BJ (cell line): ENCODE measurements at regions not wholly inside any gene's neighbourhood (a gene's known extent, or its start where the extent isn't known, plus 50 kb on each side); places are given as distances from the start of the nearest gene placed in this dataset.

Source experiments
- CTCF ChIA-PET: fragments of 350-600 bp; formaldehyde crosslinking; extraction: SDS; loops from one replicate; lab custom pipeline; 2021; ENCODE audit warnings: antibody characterized with exemption, inconsistent platforms; lab: Yijun Ruan, JAX
- POLR2A ChIA-PET: fragments of 300-600 bp; sonication (Branson Sonifier 250); formaldehyde crosslinking; extraction: SDS; loops from one replicate; lab custom pipeline; 2021; ENCODE audit warnings: antibody characterized with exemption; lab: Charles Lee
- DNase-seq: peaks from one replicate; pipeline ENCODE4 v3.0.0-alpha.2; 2011; ENCODE audit warnings: low read depth
- H3K27me3 ChIP-seq: 2 replicates; pipeline ENCODE4 v1.6.0; 2011; ENCODE audit warnings: low read length; ENCODE audit not compliant: control insufficient read depth, insufficient read depth
- H3K36me3 ChIP-seq: 2 replicates; pipeline ENCODE4 v1.5.1; 2011; ENCODE audit warnings: low read length; ENCODE audit not compliant: control insufficient read depth, insufficient read depth
- H3K4me3 ChIP-seq: 2 replicates; pipeline ENCODE4 v1.5.1; 2011; ENCODE audit warnings: low read depth, mild to moderate bottlenecking, control low read depth, low read length
- CTCF ChIP-seq: IDR thresholded peaks from 2 replicates; pipeline ENCODE4 v1.5.1; 2011; ENCODE audit warnings: low read depth, mild to moderate bottlenecking, control low read depth, inconsistent platforms, low read length, moderate library complexity; ENCODE audit not compliant: insufficient read depth

DNA sequence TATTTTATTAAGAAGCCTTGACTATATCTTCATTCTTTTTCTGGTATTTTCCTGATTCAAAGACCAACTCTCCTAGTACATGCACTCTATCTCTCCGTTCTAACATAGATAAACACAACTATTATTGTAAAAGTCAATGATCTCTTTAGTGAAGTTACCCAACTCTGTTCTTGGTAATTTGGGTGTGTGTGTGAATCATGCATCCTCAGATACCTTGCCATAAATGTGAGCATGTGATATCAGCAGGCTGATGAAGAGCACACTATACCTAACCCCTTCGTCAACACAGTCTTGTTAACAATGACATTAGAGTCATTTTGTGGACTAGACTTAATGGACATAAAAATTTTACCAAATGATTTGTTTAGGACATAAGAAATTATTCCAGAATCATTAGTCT, 1122.1 kb downstream of the XPNPEP1 start:
- POLR2A ChIA-PET: no interaction called here
- CTCF ChIA-PET: no interaction called here
- Histone ChIP-seq H3K36me3 (no peaks in the 10 kb centered on the region), H3K4me3 (no peak overlapping the region), H3K27me3 (no peaks in the 10 kb centered on the region)
- no peak for DNase-seq
- no peak for TF ChIP-seq CTCF

DNA sequence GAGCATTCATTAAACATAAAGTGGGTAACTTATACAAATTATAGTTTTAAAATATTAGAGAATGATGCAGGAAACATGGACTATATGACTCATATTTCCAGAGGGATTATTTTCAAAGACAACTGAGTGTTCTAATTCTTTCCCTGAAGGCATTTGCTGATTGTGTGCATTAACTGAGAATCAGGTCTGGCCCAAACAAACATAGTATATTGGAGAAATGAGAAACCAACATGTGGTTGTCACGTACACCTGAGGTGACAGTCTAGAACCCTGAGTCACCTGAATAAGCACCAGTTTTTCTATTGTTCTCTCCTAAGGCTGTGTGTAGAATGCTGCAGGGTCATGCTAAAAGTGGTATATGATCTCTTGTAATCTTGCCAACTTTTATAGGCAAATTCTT, 1125.7 kb downstream of the XPNPEP1 start:
- ChIA-PET POLR2A (no interaction called here), CTCF (no interaction called here)
- TF ChIP-seq CTCF: no peak
- no peak for DNase-seq
- Histone ChIP-seq H3K27me3 (no peaks in the 10 kb centered on the region), H3K4me3 (no peak overlapping the region), H3K36me3 (no peaks in the 10 kb centered on the region)

DNA sequence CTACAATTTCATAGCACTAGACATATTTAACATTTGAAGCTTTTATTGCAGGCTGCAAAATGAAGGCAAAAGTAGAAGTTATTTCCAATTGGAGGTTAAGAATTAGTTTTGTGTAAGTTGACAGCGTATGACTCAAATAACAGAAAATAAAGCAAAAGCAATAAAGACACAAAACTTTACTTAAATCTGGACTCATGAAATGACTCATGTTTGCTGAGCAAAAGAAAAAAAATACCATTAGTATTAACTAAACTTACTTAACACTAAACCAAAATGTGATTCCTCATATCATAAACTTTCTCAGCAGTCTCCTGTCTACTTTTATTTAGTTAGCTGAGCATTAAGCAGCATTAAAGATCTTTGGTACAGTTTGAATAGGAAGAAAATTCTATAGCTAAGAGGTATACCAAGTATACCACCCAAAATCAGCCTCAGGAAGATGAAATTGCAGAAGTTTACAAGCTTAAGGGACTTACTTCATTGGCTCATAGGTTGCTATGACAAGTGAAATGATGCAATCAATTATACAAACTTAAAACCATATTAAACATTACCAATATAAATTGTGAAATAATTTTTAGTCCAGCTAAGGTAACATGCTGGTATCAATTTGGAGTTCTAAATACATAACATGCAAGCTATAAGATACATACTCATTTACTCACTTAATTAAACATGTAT, 1131.4 kb downstream of the XPNPEP1 start:
- no peak overlapping the region for H3K4me3 ChIP-seq
- H3K27me3 ChIP-seq: no peaks in the 10 kb centered on the region
- H3K36me3 ChIP-seq: no peaks in the 10 kb centered on the region
- TF ChIP-seq CTCF: no peak
- ChIA-PET POLR2A (no interaction called here), CTCF (no interaction called here)
- DNase-seq: no peak

GRCh38 chr10:108791030-108791429, 1132.3 kb downstream of the XPNPEP1 start:
- ChIA-PET POLR2A (no interaction called here), CTCF (no interaction called here)
- no peak for TF ChIP-seq CTCF
- no peak overlapping the region for H3K4me3 ChIP-seq
- no peaks in the 10 kb centered on the region for H3K36me3 ChIP-seq
- DNase-seq: no peak
- H3K27me3 ChIP-seq: no peaks in the 10 kb centered on the region

DNA sequence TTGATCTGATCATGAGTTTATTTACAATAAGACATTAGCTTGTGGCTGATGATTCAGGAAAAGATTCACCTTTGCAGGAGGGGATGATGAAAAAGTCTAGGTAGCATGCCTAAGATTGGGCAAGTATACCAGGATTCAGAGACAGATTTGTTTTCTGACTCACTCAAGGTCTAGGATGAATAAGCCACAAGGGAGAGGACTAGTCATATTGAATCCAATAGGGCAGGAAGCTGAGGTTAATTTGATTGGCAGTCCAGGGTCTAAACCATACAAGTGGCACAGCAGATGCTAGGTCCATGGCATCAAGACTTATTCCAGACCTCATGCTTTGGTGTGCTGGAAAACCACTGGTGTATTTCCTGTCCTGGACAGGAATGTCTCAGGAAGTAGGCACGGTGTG, 1133.4 kb downstream of the XPNPEP1 start:
- no peaks in the 10 kb centered on the region for H3K27me3 ChIP-seq
- no peak for TF ChIP-seq CTCF
- H3K36me3 ChIP-seq: no peaks in the 10 kb centered on the region
- H3K4me3 ChIP-seq: no peak overlapping the region
- POLR2A ChIA-PET: no interaction called here
- CTCF ChIA-PET: interaction anchor here (1.0 kb wide), 1 partner anchor 21 kb away, joined by 3 read pairs; no protein-coding TSS in a partner anchor
- no peak for DNase-seq
